H1 (cell line): ENCODE measurements at regions not wholly inside any gene's neighbourhood (a gene's known extent, or its start where the extent isn't known, plus 50 kb on each side); places are given as distances from the start of the nearest gene placed in this dataset.

Experiments used
- CBX8 ChIP-seq: fragments of 300-800, 300-1000 bp; sonication (generic); IDR thresholded peaks from 2 replicates; pipeline ENCODE4 v1.7.1; 2016; ENCODE audit warnings: low read depth, low read length, borderline replicate concordance
- GTF2F1 ChIP-seq: IDR thresholded peaks from 2 replicates; pipeline ENCODE4 v1.6.1; 2012; ENCODE audit warnings: low read depth, low read length, improper control_type of control experiment, borderline replicate concordance
- KDM5A ChIP-seq: fragments of 200-600 bp; IDR thresholded peaks from 2 replicates; pipeline ENCODE4 v1.7.1; 2012; ENCODE audit warnings: mild to moderate bottlenecking, low read length, inconsistent platforms, mixed read lengths
- POLR2A ChIP-seq, 2 experiments: IDR thresholded peaks; 1 replicate in 1 of 2; 2 replicates in 1 of 2; pipeline ENCODE4 v1.6.1; 2011; ENCODE audit warnings: low read depth in 2 of 2, low read length in 2 of 2, mild to moderate bottlenecking in 2 of 2; ENCODE audit errors: control extremely low read depth in 1 of 2
- SRF ChIP-seq: IDR thresholded peaks from 2 replicates; pipeline ENCODE4 v1.6.1; 2011; ENCODE audit warnings: mild to moderate bottlenecking, low read depth, low read length, moderate library complexity
- TBP ChIP-seq: IDR thresholded peaks from 2 replicates; pipeline ENCODE4 v1.6.1; 2011; ENCODE audit warnings: low read depth, low read length, improper control_type of control experiment
- TF ChIP-seq, protein P1 (sequence below): IDR thresholded peaks from 2 replicates; pipeline ENCODE4 v1.6.1; 2012; ENCODE audit warnings: low read length, inconsistent platforms

DNA sequence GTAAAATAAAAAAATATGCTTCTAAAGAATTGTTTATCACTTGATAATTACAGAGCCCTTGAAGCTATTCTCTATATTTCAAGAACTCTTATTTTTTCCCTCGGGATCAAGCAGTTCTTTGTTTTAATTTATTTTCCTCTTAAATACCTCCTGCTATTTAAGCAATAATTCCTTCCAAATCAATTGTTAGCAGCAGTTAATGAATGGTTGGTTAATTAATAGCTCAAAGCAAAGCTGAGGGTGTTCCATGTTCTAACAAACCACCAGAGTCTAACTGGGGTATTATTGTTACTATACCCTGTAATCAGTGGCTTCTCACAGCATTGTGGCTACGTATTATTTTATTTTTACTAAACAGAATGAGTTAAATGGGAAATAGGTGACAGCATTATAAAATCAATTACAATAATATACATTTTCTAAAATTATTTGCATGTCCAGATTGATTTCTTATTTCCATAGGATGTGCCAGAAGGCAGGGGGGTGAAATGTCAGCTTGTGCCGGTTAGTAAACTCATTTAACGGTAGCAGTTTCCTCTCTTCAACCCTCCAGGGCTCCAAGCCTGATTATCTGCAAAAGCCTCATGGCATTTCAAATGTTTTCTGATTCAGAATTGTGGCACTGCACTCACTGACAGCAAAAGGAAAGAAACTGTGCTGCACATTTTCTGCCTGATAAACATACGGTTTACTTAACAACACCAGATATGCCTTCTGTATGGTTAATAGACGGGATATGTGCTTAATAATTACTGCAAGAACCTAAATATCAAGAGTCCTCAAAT, 286.9 kb upstream of the EMCN start (continued):
- TF ChIP-seq, protein P1, sequence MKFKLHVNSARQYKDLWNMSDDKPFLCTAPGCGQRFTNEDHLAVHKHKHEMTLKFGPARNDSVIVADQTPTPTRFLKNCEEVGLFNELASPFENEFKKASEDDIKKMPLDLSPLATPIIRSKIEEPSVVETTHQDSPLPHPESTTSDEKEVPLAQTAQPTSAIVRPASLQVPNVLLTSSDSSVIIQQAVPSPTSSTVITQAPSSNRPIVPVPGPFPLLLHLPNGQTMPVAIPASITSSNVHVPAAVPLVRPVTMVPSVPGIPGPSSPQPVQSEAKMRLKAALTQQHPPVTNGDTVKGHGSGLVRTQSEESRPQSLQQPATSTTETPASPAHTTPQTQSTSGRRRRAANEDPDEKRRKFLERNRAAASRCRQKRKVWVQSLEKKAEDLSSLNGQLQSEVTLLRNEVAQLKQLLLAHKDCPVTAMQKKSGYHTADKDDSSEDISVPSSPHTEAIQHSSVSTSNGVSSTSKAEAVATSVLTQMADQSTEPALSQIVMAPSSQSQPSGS: no peak
- no peak for TF ChIP-seq POLR2A (IDR thresholded peaks at IDR 0.05; ENCODE audit: control extremely low read depth in 1 of 2, low read depth in 2 of 2, low read length in 2 of 2)
- no peak for TF ChIP-seq GTF2F1
- no peak for TF ChIP-seq SRF
- TF ChIP-seq KDM5A: no peak
- TF ChIP-seq TBP: no peak
- no peak for TF ChIP-seq CBX8
